ENCODE measurements at regions not wholly inside any gene's neighbourhood (a gene's known extent, or its start where the extent isn't known, plus 50 kb on each side); places are given as distances from the start of the nearest gene placed in this dataset.

- no peak for TF ChIP-seq CTCF (IDR thresholded peaks at IDR 0.05; ENCODE audit: low read length)
- no peak for TF ChIP-seq EZH2 (IDR thresholded peaks at IDR 0.05; ENCODE audit: borderline replicate concordance, low read length)
These were observed 275.9 kb upstream of the REG3G start for GRCh38 chr2:78749638-78750037.

All from OCI-LY1 (cell line).